Neural cell (in vitro differentiated cells): ENCODE measurements at regions not wholly inside any gene's neighbourhood (a gene's known extent, or its start where the extent isn't known, plus 50 kb on each side); places are given as distances from the start of the nearest gene placed in this dataset.

Experiments
- EP300 ChIP-seq: fragments of 450-650 bp; conservative IDR thresholded peaks from 2 replicates; pipeline ENCODE4 v1.6.1; 2014; ENCODE audit warnings: antibody characterized with exemption, mild to moderate bottlenecking, moderate library complexity; ENCODE audit not compliant: poor library complexity, severe bottlenecking
- EZH2 ChIP-seq: fragments of 200-600, 300-800 bp; shearing (Covaris generic), sonication (generic); IDR thresholded peaks from 2 replicates; pipeline ENCODE4 v1.6.1; 2014; ENCODE audit warnings: antibody characterized with exemption, low read length, borderline replicate concordance, mild to moderate bottlenecking; ENCODE audit not compliant: insufficient read depth, poor library complexity, severe bottlenecking
- POLR2AphosphoS5 ChIP-seq: IDR thresholded peaks from 2 replicates; pipeline ENCODE4 v1.6.1; 2012
- SMC3 ChIP-seq: fragments of 450-650 bp; conservative IDR thresholded peaks from 2 replicates; pipeline ENCODE4 v1.6.1; 2014; ENCODE audit warnings: antibody characterized with exemption, mild to moderate bottlenecking, moderate library complexity; ENCODE audit not compliant: poor library complexity
- TAF1 ChIP-seq: IDR thresholded peaks from 2 replicates; pipeline ENCODE4 v1.6.1; 2012; ENCODE audit warnings: low read depth
- TF ChIP-seq, protein P1 (sequence below): fragments of 450-650 bp; IDR thresholded peaks from 2 replicates; pipeline ENCODE4 v1.5.1; 2014; ENCODE audit warnings: antibody characterized with exemption, mild to moderate bottlenecking, moderate library complexity; ENCODE audit not compliant: poor library complexity, severe bottlenecking

DNA sequence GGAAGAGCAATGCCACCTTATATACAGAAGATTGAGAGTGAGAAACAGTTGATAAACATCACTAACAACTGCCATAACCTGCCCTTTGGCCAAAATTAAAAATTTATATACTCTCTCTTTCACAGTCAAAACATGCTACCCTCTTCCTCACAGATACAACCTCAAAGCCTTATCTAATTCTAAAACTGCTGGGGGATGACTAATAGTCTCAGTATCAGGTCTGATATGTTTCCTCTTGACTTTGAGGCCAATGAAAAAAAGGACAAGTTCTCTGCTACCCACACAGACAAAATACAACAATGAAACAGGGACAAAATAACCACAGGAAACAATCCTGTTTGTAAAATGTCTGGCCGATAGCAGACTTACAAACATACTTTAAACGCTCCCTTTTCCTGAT lies 485.6 kb upstream of the NUDT12 start:
- TF ChIP-seq, protein P1, sequence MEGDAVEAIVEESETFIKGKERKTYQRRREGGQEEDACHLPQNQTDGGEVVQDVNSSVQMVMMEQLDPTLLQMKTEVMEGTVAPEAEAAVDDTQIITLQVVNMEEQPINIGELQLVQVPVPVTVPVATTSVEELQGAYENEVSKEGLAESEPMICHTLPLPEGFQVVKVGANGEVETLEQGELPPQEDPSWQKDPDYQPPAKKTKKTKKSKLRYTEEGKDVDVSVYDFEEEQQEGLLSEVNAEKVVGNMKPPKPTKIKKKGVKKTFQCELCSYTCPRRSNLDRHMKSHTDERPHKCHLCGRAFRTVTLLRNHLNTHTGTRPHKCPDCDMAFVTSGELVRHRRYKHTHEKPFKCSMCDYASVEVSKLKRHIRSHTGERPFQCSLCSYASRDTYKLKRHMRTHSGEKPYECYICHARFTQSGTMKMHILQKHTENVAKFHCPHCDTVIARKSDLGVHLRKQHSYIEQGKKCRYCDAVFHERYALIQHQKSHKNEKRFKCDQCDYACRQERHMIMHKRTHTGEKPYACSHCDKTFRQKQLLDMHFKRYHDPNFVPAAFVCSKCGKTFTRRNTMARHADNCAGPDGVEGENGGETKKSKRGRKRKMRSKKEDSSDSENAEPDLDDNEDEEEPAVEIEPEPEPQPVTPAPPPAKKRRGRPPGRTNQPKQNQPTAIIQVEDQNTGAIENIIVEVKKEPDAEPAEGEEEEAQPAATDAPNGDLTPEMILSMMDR = no peak
- TF ChIP-seq TAF1 (no peak), SMC3 (no peak), POLR2AphosphoS5 (no peak), EP300 (no peak), EZH2 (no peak)
